ENCODE measurements at regions not wholly inside any gene's neighbourhood (a gene's known extent, or its start where the extent isn't known, plus 50 kb on each side); places are given as distances from the start of the nearest gene placed in this dataset.
"Not testable (repeated sequence)": the region's sequence is repeated elsewhere in the genome, so short reads cannot be mapped to it uniquely, and the experiment has no call there.

GRCh38 chr3:4077278-4077677 is 225.9 kb upstream of the SETMAR start:
- TF ChIP-seq POLR2A (IDR thresholded peaks at IDR 0.05; ENCODE audit: low read length); GATA1 (IDR thresholded peaks at IDR 0.05; ENCODE audit: low read depth, low read length): not testable (repeated sequence)
